NOMO-1 treated with DMSO at 0.1 percent for 48 hours (cell line): ENCODE measurements at regions not wholly inside any gene's neighbourhood (a gene's known extent, or its start where the extent isn't known, plus 50 kb on each side); places are given as distances from the start of the nearest gene placed in this dataset.

Experiments
- DNase-seq: peaks from one replicate; lab custom pipeline; 2025; ENCODE audit not compliant: unreplicated experiment; lab: John Stamatoyannopoulos, UW

DNA sequence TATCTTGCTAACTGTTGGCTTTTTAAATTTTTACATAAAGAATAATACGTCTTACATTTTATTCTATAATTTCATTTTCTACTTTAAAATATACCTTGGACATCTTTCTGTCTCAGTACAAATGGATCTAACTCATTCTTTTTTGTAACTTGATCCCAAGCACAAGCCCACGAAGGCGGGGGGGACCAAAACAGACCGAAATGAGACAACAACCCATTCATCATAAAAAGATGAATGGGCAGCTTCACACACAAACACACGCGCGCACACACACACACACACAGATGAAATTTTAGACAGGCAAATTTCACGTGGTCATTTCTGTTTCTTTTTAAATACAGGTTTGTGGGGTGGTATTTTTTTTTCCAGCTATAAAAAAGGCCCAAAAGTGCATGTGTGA lies 271.3 kb upstream of the TOPAZ1 start:
- DNase-seq: no peak

DNA sequence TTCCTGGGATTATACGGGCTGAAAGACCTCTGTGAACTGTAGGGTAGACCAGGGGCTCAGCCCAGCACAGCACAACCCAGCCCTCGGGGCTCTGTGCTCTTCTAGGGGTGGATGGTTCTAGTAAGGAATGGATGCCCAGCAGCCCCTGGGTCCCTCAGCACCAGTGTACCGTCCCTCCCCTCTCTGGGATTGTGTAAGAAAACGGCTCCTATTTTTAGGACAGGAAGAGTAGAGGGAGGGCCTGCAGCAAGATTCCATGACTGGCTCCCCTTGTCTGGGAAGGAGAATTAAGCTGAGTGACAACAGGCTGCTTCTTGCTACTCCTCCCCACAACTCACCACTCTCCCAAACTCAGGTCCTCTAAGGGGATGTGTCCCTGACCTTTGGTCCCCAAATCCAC lies 270.8 kb upstream of the TOPAZ1 start:
- no peak for DNase-seq

DNA sequence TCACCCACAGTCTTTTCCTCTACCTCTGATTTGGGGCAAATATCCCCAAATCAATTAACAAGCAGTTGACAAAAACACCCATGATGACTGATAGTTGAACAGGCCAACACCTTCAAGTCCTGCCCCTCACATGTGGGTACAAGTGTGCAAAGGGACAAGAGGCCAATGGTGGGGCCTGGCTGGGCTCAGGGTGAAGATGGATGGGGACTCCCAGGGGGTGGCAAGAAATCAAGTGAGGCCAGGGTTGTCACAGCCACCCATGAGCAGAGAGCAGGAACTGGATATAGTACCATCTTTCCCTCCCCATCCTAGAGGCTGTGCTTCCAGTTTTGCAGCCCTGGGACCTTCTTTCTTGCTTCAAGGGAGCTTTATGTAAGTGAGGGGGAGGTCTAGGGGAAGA lies 270.2 kb upstream of the TOPAZ1 start:
- no peak for DNase-seq

DNA sequence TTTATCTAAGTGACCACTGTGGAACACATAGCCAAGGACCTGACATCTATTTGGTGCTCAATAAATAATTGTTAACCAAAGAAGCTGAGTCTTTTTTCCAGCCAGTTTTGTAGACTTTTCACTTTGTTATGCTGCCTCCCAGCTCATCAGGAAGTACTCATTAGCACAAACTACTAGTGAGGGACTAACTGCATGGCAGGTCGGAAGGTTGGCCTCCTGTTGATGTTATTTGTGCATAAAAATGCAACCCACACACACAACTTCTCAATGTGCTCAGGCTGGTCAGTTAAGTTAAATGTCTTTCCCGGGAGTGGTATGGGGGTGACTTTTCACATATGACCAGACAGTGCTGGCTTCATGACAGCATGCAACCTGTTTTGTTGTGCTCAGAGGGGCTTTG lies 263.0 kb upstream of the TOPAZ1 start:
- DNase-seq: no peak

DNA sequence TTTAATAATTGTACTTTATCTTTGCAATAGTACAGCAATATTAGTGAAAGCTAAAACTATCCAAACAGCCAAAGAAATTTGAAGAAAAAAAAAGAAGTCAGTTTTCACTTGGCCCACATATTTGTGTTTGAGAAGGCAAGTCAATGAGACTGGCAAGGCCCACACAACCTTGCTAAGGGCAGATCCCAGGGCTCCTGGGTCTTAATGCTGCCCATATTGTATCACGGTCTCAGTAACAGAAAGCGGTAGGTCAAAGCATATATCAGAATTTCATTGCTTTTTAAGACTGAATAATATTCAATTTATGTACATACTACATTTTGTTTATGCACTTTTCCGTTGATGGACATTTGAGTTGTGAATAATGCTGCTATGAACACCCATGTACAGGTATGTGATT lies 262.0 kb upstream of the TOPAZ1 start:
- no peak for DNase-seq

DNA sequence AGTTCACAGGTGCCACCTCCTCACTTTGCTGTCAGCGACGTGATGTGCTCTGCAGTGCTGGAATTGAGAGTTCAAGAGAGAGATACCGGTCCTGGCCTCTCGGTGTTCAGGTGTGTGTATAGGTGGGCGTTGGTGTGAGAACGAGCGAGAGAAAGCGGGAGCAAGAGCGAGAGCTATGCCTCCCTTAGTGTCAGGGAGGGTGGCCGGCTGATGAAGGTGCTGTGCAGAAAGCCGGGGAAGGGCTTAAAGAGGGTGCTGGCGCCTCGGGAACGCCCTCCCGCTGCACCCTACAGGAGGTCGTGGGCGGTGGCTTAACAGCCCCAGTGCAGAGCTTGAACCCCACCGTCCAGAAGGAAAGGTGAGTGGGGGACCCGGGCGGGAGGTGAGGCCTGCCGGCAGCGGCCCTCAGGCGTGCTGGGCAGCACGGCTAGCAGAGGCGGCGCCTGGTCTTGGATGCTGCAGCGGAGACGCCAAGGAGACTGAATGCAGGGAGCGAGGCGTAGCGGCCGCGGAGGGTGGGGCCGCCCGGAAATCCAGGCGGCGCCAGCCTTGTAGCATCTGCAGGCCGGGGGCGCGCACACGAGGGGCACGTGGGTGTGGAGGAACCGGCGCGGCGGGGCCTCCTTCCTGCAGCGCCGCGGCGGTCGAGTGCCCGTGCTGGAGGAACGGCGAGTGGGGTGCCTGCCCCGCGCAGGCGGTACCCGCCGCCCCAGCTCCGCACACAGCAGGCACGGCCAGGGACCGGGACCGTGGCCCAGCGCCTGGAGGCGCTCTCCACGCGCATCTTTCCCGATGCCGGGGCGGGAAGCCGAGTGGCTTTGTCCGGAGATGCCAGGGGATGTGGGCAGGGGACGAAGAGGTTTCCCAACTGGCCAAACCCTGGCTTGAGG lies 246.8 kb upstream of the TOPAZ1 start:
- peak; percentile 11 for DNase-seq

DNA sequence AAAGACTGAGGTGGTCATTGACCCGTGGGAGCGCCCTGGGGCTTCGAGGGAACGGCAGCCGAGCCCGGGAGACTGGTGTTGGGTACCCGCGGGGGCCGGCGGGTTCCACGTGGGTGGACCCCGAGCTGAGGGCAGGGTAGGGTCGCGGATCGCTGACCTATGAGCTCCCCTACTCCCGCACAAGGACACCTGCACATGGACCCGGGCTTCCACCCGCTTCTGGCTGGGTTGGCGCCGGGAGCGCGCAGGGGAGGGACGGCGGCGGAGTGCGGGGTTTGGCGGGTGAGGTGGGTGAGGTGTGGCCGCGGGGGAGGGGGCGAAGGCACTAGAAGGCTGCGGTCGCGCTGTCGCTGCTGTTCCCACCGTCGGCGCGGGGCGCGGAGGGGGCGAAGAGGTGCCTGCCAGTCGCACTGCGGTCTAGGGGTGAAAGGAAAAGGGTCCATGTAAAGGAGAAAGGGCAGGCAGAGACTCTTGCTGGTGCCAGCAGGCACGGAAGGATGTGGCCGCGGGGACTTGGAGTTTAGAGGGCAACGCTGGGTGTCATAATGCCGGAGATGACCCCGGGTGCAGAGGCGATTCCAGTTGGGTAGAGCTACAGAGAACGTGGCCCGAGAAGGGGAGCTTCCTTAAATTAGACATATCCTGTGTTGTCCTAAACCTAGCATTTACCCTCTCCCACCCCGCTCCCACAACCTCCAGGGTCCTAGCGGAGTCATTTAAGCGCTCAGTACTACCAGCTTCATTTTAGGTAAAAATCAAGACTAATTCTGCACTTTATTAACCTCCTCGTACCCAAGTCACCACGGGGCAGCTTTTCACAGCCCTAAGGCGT lies 245.9 kb upstream of the TOPAZ1 start:
- DNase-seq: peak; percentile 34

DNA sequence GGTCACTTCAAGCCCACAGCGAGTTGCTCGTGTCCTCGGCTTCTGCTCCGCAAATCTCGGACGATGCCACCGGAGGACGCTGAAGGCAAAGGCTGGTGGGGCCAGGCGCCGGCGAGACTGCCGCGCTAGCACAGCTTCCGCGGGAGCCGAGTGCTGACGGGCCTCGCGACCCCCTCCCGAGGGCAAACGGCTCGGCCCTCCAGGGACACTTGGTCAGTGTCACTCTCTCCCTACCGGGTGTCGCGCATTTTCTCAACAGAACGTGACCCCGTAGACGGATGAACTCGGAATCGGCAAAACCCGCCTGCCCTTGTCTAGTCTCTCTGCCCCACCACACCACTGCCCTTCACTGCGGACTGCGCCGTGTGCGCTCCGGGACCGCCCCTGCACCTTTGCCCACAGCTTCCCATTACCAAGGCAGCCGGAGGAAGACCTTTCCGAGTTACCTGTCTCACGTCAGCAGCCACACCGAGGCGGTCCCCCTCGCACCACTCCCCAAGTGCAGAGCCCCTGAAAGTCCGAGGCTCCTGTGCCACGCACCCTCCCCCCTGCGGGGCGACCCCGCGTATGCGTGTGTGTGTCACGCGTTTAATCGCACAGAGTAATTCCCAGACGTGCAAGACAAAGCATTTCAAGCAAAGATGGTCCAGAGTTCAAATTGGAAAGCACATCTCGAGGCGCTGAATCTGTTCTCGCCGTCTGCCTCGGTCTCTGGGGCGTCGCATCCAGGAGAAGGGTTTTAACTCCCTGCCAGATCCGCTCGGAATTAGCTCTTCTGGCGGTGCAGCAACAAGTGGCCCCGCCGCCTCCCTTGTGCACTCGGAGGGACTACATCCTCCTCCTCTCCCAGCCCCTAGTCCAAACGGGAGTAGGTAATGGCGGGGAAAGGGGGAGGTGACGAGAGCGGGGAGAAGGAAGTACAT lies 245.0 kb upstream of the TOPAZ1 start:
- DNase-seq: peak; percentile 55

DNA sequence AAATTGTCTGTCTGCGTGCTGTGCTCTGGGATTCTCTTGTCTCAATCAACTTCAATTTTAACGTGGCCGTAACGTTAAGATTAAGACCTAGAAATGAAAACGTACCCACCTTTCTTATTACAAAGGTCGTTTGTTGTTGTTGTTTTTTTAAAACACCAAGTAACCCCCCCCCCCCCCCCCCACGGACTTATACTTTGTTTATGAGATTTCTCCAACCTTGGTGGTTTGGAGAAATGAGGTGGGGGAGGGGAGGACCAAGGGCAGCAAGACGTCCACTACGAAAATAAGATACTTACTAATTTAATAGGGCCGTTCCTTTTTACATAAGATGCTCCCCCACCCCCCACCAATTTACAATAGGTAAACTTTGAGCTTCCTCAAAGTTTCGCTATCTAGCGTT lies 244.4 kb upstream of the TOPAZ1 start:
- no peak for DNase-seq

DNA sequence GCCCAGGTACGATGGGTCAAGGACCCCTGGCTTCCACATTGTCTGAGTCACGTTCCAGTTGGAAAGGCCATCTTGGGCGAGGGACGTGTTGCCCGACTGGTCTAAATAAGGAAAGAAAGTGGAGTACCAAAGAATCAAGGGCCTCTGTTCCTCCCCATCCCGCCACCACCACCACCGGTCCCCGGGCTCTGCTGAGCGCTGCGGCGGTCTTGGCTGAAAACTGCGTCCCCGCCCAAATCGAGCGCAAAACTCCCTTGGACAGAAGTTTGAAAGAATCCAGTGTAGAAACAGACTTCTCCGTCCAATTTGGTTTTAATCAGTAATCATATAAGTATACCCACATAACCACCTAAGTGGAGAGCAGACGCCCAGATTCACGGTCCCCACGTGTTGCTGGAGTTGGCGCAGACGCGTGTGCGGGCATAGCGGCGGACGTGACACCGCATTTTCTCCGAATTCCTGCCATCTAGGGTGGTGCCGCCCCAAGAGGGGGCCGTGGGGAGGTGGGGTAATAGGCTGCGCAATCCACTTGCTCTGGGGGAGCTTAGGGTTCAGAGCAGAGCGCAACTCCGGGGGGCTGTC lies 243.8 kb upstream of the TOPAZ1 start:
- DNase-seq: no peak

DNA sequence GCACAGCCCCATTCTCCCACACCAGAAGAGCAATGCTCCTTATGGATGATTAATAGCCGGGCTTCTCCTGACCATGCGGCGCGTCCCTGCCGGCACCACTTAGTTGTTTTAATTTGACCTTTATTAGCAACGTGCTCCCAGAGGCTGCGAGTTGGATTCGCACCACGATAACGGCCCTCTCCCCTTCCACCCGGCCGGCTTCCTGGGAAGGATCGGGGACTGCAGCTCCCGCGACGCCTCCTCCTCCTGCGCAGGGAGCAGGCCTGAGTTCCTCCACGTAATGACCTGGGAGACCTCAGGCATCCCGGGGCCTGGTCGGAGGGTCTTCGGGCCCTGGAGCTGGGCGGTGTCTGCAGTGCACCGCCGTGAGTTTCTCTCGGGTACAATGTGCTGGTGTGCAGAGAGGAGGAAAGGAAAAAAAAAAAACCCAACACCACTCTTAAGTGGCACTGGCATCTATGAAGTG lies 243.3 kb upstream of the TOPAZ1 start:
- no peak for DNase-seq

DNA sequence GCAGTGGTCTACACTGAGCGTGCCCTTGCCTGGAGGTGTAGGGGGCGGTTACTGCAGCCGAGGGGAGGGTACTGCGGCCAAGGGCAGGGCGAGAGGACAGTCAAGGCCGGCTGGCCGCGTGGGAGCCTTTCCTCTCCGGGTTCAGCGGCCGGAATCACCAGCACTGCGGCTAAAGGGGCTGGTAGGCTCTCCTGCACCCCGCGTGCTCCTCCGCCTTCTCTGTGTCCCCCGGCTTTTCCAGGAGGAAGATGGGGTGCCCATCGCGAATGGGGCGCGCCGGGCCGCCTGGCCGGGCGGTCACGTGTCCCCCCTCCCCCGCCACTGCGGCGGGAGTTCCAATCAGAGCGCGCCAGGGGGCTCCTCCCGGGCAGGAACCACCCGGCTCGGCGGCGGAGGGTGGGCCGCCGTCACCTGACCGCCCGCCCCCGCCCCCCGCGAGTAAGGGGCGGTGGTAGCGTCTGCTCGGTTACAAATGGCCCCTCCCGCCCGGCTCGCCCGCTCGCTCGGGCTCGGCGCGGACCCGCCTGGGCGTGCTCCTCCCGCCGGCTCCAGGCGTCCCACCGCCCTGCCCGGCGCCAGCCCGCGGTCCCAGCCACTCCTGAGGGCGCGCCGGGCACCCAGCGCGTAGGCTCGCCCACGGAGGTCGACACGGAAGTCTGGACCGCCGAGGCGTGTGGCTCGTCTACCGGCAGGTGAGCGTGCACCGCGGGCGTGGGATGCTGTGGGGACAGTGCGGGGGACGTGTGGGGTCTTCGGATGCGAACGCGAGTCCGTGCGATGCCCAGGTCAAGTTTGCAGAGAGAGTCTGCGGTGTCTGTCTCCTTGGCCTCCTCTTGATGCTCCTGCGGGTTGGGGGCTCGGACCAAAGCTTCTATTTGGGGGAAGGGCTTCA lies 242.6 kb upstream of the TOPAZ1 start:
- peak; percentile 5 for DNase-seq

DNA sequence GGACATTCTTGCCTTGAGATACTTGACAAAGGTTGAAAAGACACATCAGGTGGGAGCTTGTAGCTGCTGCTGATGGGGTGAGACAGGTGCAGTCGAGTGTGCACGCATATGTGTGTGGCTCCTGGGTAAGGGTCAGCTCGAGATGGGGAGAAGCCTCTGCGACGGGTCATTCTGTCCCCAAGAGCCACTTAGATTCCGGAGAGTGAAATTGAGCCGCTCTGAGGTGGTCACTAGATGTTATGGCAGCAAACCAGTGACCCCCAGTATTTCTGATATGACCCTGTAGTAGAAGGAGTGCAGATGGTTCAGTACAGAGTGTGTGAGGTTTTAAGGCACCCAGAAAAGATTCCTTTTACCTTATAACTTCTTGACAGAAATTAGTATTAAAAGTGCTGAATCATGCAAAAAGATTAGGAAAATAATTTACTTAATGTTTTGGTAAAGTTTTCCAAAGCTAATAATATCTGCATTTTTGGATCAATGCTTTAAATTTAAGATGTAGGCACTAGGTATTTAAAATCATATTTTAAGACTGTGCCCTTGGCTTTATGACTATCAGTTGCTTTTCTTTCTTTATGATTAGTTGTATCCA lies 241.9 kb upstream of the TOPAZ1 start:
- DNase-seq: no peak

DNA sequence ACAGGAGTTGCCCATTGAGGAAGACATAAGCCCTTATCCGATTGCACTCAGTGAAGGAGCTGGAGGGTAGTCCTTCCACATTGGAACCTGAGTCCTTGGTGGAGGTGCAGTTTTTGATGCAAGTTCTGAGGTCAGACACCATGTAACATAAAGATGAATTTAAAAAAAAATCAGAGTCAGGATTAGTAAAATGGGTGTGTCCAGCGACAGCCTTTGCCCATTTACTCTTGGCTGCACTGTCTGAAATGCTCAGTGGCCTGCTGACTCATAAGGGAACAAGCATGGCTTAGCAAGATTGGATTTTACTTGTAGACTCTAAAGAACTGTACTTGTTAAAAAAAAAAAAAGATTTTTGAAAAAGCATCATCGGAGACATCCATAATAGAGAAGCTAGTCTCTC lies 241.1 kb upstream of the TOPAZ1 start:
- no peak for DNase-seq

DNA sequence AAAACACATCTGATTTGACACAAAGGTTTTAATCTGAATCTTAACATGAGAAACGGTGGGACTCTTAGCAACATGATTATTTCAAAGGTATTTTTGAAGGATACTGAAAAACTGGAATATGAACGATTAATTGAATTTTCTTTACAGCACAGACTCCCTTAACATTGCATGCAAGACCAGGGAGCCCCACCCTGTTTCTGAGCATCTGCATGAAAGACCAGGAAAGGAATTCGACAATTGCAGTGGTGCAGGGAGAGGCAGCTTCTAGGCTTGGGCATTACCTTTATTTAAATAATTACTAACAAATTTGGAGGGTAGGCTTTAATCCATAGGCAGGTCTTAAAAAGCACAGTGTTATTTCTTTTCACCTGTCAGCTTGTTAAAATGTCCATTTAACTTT lies 240.6 kb upstream of the TOPAZ1 start:
- DNase-seq: no peak

DNA sequence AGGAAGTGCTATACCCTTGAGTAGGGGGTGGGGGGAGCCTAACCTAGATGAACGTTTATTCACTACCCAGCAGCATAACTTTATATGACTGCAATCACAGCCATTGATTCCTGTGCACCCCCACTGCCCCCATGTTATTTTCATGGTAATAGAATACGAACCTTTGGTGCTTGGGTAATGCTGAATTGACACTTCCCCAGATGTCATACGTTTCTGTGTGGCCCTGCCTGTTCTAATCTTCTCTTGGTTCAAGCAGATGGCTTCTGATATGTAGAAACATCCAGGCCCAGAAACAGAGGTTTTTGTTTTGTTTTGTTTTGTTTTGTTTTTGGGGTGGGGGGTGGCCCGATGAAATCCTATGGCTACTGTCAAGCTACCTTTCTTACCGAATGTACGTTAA lies 237.9 kb upstream of the TOPAZ1 start:
- no peak for DNase-seq

DNA sequence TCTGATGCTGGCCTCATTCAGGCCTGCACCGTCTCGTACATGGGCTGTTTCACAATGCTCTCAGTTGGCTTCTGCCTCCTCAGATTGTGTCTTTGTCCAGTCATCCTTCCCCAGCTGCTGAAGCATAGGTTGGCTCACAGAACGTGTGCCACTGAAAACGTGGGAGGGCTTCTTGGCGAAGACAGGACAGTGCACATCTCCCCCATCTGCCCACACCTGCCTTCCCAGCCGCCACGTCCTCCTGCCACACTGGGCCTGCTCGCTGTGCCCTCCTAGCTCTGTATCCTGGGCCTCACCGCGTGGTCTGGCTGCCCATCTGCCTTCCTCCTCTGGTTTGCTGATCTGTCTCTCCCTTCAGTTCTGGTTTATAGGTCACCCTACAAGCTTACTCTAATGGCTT lies 230.0 kb upstream of the TOPAZ1 start:
- no peak for DNase-seq

DNA sequence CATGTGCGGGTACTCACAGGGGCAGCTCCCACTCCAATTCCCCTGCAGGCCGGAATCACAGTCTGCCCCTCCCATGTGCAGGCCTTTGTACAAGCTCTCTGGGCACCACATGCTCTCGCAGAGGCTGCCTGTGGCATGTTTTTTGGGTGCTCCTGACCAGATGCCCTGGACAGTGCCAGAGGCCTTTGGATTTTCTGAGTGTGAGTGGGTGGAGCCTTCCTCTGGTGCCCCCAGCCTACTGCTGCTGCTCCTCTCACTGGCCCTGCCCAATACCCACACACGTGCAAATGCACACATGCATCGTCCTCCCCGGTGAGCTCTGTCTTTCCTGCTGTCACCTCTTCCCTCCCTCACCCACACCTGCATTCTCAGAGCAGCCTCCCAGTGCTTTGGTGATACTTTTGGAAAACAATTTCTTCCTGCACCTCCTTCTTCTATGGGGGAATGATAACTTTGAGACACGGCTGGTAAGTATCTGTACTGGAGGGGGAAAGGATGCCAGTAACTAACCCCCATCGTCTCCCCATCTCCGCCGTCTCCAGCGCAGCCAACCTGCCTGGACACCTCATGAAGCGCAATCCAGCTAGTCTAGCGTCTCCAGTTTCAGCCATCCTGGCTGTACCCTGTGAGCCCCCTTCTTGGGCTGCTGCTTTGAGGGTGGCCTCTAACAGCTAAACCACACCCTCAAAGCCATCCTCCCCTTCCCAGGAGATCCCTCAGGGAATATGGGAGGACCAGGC lies 229.4 kb upstream of the TOPAZ1 start:
- no peak for DNase-seq

DNA sequence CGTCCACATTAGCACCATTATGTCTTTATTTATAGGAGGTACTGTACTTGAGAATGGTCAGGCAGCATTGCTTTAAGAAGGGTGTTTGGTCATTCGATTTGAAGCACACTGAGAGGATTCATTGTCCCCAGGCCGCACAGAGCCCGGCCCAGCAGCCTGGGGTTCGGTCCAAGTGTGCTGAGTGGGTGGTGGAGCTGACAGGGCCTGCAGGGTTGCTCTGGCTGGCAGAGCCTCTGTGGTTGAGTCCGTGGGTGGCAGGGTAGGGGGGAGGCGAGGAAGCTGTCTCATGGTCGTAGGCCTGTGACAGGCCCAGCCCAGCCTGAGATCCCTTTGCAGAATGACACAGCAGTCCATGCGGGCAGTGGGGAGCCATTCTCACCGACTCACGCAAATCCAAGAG lies 227.7 kb upstream of the TOPAZ1 start:
- no peak for DNase-seq
